HCT116 (cell line): ENCODE measurements at regions not wholly inside any gene's neighbourhood (a gene's known extent, or its start where the extent isn't known, plus 50 kb on each side); places are given as distances from the start of the nearest gene placed in this dataset.

Source experiments
- CBX3 ChIP-seq: IDR thresholded peaks from 2 replicates; pipeline ENCODE4 v1.6.1; 2012; ENCODE audit warnings: low read depth
- EGR1 ChIP-seq: IDR thresholded peaks from 2 replicates; pipeline ENCODE4 v1.6.1; 2012; ENCODE audit warnings: low read depth
- EZH2 ChIP-seq: fragments of 200-600 bp; sonication (generic); IDR thresholded peaks from 2 replicates; pipeline ENCODE4 v1.6.1; 2017; ENCODE audit warnings: antibody characterized with exemption, mixed run types
- EZH2phosphoT487 ChIP-seq: fragments of 200-600 bp; IDR thresholded peaks from 2 replicates; pipeline ENCODE4 v1.6.1; 2018; ENCODE audit warnings: antibody characterized with exemption, borderline replicate concordance
- JUND ChIP-seq: IDR thresholded peaks from 2 replicates; pipeline ENCODE4 v1.6.1; 2012
- POLR2A ChIP-seq: IDR thresholded peaks from 2 replicates; pipeline ENCODE4 v1.7.0; 2011; ENCODE audit warnings: borderline replicate concordance; ENCODE audit not compliant: insufficient read depth, insufficient read length; ENCODE audit errors: extremely low read depth
- POLR2AphosphoS5 ChIP-seq: IDR thresholded peaks from 2 replicates; pipeline ENCODE4 v1.6.1; 2011; ENCODE audit warnings: mild to moderate bottlenecking, low read depth, low read length, moderate library complexity
- SIN3A ChIP-seq: IDR thresholded peaks from 2 replicates; pipeline ENCODE4 v1.6.1; 2012; ENCODE audit warnings: low read depth
- TCF7L2 ChIP-seq: IDR thresholded peaks from 2 replicates; pipeline ENCODE4 v1.7.0; 2011; ENCODE audit warnings: borderline replicate concordance, inconsistent platforms; ENCODE audit not compliant: insufficient read depth, insufficient read length; ENCODE audit errors: extremely low read depth
- YY1 ChIP-seq: IDR thresholded peaks from 2 replicates; pipeline ENCODE4 v1.6.1; 2011; ENCODE audit warnings: low read length, low read depth, moderate library complexity, mild to moderate bottlenecking; ENCODE audit not compliant: insufficient replicate concordance; ENCODE audit errors: extremely low read depth
- TF ChIP-seq, protein P1 (sequence below), 3 experiments: fragments of 200-600 bp in 1 of 3; sonication (generic) in 1 of 3; IDR thresholded peaks in 2 of 3; conservative IDR thresholded peaks in 1 of 3; 2 replicates each; pipeline ENCODE4 v1.5.1; 2012 to 2017; ENCODE audit warnings: low read depth in 2 of 3, low read length in 2 of 3, antibody characterized with exemption in 1 of 3, borderline replicate concordance in 1 of 3, control low read depth in 1 of 3, mild to moderate bottlenecking in 1 of 3, mixed read lengths in 1 of 3, mixed run types in 1 of 3, moderate library complexity in 1 of 3; ENCODE audit not compliant: insufficient read depth in 1 of 3
- TF ChIP-seq, protein P2 (sequence below): IDR thresholded peaks from 2 replicates; pipeline ENCODE4 v1.6.1; 2011; ENCODE audit warnings: mild to moderate bottlenecking, low read length, moderate library complexity; ENCODE audit not compliant: insufficient replicate concordance; ENCODE audit errors: extremely low read depth
- TF ChIP-seq, protein P3 (sequence below): IDR thresholded peaks from 2 replicates; pipeline ENCODE4 v1.6.1; 2012

GRCh38 chr3:106305127-106305526, 436.3 kb upstream of the CBLB start:
- TF ChIP-seq POLR2A (no peak), EZH2 (no peak), POLR2AphosphoS5 (no peak), EGR1 (no peak), YY1 (no peak), TCF7L2 (no peak), SIN3A (no peak), JUND (no peak), EZH2phosphoT487 (no peak), CBX3 (no peak)
- TF ChIP-seq, protein P1, sequence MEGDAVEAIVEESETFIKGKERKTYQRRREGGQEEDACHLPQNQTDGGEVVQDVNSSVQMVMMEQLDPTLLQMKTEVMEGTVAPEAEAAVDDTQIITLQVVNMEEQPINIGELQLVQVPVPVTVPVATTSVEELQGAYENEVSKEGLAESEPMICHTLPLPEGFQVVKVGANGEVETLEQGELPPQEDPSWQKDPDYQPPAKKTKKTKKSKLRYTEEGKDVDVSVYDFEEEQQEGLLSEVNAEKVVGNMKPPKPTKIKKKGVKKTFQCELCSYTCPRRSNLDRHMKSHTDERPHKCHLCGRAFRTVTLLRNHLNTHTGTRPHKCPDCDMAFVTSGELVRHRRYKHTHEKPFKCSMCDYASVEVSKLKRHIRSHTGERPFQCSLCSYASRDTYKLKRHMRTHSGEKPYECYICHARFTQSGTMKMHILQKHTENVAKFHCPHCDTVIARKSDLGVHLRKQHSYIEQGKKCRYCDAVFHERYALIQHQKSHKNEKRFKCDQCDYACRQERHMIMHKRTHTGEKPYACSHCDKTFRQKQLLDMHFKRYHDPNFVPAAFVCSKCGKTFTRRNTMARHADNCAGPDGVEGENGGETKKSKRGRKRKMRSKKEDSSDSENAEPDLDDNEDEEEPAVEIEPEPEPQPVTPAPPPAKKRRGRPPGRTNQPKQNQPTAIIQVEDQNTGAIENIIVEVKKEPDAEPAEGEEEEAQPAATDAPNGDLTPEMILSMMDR (IDR thresholded peaks at IDR 0.05 in 2 of 3, conservative IDR thresholded peaks at IDR 0.05 in 1 of 3; ENCODE audit: borderline replicate concordance in 1 of 3, insufficient read depth in 1 of 3, low read depth in 2 of 3, low read length in 2 of 3), result no peak
- TF ChIP-seq, protein P2, sequence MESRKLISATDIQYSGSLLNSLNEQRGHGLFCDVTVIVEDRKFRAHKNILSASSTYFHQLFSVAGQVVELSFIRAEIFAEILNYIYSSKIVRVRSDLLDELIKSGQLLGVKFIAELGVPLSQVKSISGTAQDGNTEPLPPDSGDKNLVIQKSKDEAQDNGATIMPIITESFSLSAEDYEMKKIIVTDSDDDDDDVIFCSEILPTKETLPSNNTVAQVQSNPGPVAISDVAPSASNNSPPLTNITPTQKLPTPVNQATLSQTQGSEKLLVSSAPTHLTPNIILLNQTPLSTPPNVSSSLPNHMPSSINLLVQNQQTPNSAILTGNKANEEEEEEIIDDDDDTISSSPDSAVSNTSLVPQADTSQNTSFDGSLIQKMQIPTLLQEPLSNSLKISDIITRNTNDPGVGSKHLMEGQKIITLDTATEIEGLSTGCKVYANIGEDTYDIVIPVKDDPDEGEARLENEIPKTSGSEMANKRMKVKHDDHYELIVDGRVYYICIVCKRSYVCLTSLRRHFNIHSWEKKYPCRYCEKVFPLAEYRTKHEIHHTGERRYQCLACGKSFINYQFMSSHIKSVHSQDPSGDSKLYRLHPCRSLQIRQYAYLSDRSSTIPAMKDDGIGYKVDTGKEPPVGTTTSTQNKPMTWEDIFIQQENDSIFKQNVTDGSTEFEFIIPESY, result no peak
- TF ChIP-seq, protein P3, sequence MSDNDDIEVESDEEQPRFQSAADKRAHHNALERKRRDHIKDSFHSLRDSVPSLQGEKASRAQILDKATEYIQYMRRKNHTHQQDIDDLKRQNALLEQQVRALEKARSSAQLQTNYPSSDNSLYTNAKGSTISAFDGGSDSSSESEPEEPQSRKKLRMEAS, result no peak
